MM.1S (cell line): ENCODE measurements at regions not wholly inside any gene's neighbourhood (a gene's known extent, or its start where the extent isn't known, plus 50 kb on each side); places are given as distances from the start of the nearest gene placed in this dataset.

Experiments used
- DNase-seq: peaks from one replicate; pipeline ENCODE4 v3.0.0-alpha.2; 2015
- H2AFZ ChIP-seq: fragments of 300-600 bp; sonication (generic); 2 replicates; pipeline ENCODE4 v1.6.0; 2016; ENCODE audit warnings: antibody characterized with exemption, low read length
- H3F3A ChIP-seq: fragments of 300-600 bp; sonication (generic); 2 replicates; pipeline ENCODE4 v1.6.1; 2016; ENCODE audit warnings: mild to moderate bottlenecking, antibody characterized with exemption, low read length, moderate library complexity, mixed read lengths; ENCODE audit not compliant: insufficient read depth
- H3K27ac ChIP-seq: fragments of 300-600 bp; sonication (generic); 2 replicates; pipeline ENCODE4 v1.5.1; 2016; ENCODE audit warnings: mild to moderate bottlenecking, low read length
- H3K27me3 ChIP-seq: fragments of 300-600 bp; sonication (generic); replicated peaks from 2 replicates; pipeline ENCODE4 v1.6.0; 2016; ENCODE audit warnings: low read length; ENCODE audit not compliant: insufficient read depth
- H3K36me3 ChIP-seq: fragments of 300-600 bp; sonication (generic); replicated peaks from 2 replicates; pipeline ENCODE4 v1.6.1; 2016; ENCODE audit warnings: mild to moderate bottlenecking, low read length, mixed read lengths; ENCODE audit not compliant: insufficient read depth
- H3K4me1 ChIP-seq: fragments of 300-600 bp; sonication (generic); 2 replicates; pipeline ENCODE4 v1.6.1; 2016; ENCODE audit warnings: low read length, mixed read lengths
- H3K4me2 ChIP-seq: fragments of 300-600 bp; sonication (generic); 2 replicates; pipeline ENCODE4 v1.6.0; 2016; ENCODE audit warnings: low read depth, low read length
- H3K4me3 ChIP-seq: fragments of 300-600 bp; sonication (generic); 2 replicates; pipeline ENCODE4 v1.5.1; 2016; ENCODE audit warnings: low read length, mixed read lengths
- H3K79me2 ChIP-seq: fragments of 300-600 bp; sonication (generic); 2 replicates; pipeline ENCODE4 v1.6.1; 2016; ENCODE audit warnings: mixed run types, low read length, mixed read lengths
- H3K9ac ChIP-seq: fragments of 300-600 bp; sonication (generic); 2 replicates; pipeline ENCODE4 v1.6.1; 2016; ENCODE audit warnings: low read length, mixed read lengths
- H3K9me2 ChIP-seq: fragments of 300-600 bp; sonication (generic); replicated peaks from 2 replicates; pipeline ENCODE4 v1.6.1; 2016; ENCODE audit warnings: mild to moderate bottlenecking, low read length, mixed read lengths; ENCODE audit not compliant: insufficient read depth
- H3K9me3 ChIP-seq: fragments of 300-600 bp; sonication (generic); replicated peaks from 2 replicates; pipeline ENCODE4 v1.6.1; 2016; ENCODE audit warnings: mild to moderate bottlenecking, low read length, mixed read lengths; ENCODE audit not compliant: insufficient read depth
- H4K20me1 ChIP-seq: fragments of 300-600 bp; sonication (generic); 2 replicates; pipeline ENCODE4 v1.6.1; 2016; ENCODE audit warnings: mild to moderate bottlenecking, low read length, moderate library complexity, mixed read lengths; ENCODE audit not compliant: insufficient read depth
- CTCF ChIP-seq: fragments of 300-600 bp; sonication (generic); IDR thresholded peaks from 2 replicates; pipeline ENCODE4 v1.5.1; 2016; ENCODE audit warnings: antibody characterized with exemption, low read length, mixed read lengths
- EZH2 ChIP-seq: fragments of 300-600 bp; sonication (generic); optimal IDR thresholded peaks from 2 replicates; pipeline ENCODE3; 2017; ENCODE audit warnings: low read depth, mild to moderate bottlenecking, antibody characterized with exemption, low read length, mixed read lengths
- EZH2phosphoT487 ChIP-seq: fragments of 300-600 bp; sonication (generic); IDR thresholded peaks from 2 replicates; pipeline ENCODE4 v1.6.1; 2018; ENCODE audit warnings: antibody characterized with exemption, low read length

GRCh38 chr13:22696433-22696832, 484.3 kb upstream of the SGCG start:
- no peaks in the 10 kb centered on the region for H4K20me1 ChIP-seq
- no peak overlapping the region for H3K4me3 ChIP-seq
- no peaks in the 10 kb centered on the region for H3K79me2 ChIP-seq
- H3K9me2 ChIP-seq: no peaks in the 10 kb centered on the region
- H3K27me3 ChIP-seq: no peaks in the 10 kb centered on the region
- H3K9ac ChIP-seq: no peak overlapping the region
- H3K4me2 ChIP-seq: no peak overlapping the region
- TF ChIP-seq CTCF: no peak
- no peak for TF ChIP-seq EZH2
- no peak for TF ChIP-seq EZH2phosphoT487
- H3K27ac ChIP-seq: no peak overlapping the region
- H3K4me1 ChIP-seq: no peaks in the 10 kb centered on the region
- H3K36me3 ChIP-seq: no peaks in the 10 kb centered on the region
- H3F3A ChIP-seq: no peaks in the 10 kb centered on the region
- no peaks in the 10 kb centered on the region for H3K9me3 ChIP-seq
- H2AFZ ChIP-seq: no peak overlapping the region
- DNase-seq: no peak

- Histone ChIP-seq H3K9ac (no peak overlapping the region), H2AFZ (no peak overlapping the region), H3F3A (no peaks in the 10 kb centered on the region), H3K79me2 (no peaks in the 10 kb centered on the region), H3K9me2 (no peaks in the 10 kb centered on the region), H3K27ac (no peak overlapping the region), H3K4me2 (no peak overlapping the region), H3K4me1 (no peaks in the 10 kb centered on the region), H3K27me3 (no peaks in the 10 kb centered on the region), H4K20me1 (no peaks in the 10 kb centered on the region), H3K9me3 (no peaks in the 10 kb centered on the region), H3K36me3 (no peaks in the 10 kb centered on the region), H3K4me3 (no peak overlapping the region)
- no peak for TF ChIP-seq EZH2phosphoT487
- no peak for TF ChIP-seq EZH2
- no peak for TF ChIP-seq CTCF
- no peak for DNase-seq
Observed at GRCh38 chr13:22698467-22698866, 482.3 kb upstream of the SGCG start.

- Histone ChIP-seq H3K9me2 (no peaks in the 10 kb centered on the region), H3F3A (no peaks in the 10 kb centered on the region), H3K9ac (no peak overlapping the region), H3K36me3 (no peaks in the 10 kb centered on the region), H3K4me3 (no peak overlapping the region), H4K20me1 (no peaks in the 10 kb centered on the region), H3K79me2 (no peaks in the 10 kb centered on the region), H3K27me3 (no peaks in the 10 kb centered on the region), H3K4me1 (no peaks in the 10 kb centered on the region), H3K27ac (no peak overlapping the region), H3K9me3 (no peaks in the 10 kb centered on the region), H2AFZ (no peak overlapping the region), H3K4me2 (no peak overlapping the region)
- DNase-seq: no peak
- TF ChIP-seq EZH2: no peak
- TF ChIP-seq CTCF: no peak
- TF ChIP-seq EZH2phosphoT487: no peak
Observed at GRCh38 chr13:22700246-22700887, 480.4 kb upstream of the SGCG start.
